HepG2 (cell line): ENCODE measurements at regions not wholly inside any gene's neighbourhood (a gene's known extent, or its start where the extent isn't known, plus 50 kb on each side); places are given as distances from the start of the nearest gene placed in this dataset.

ENCODE experiments used
- AHR ChIP-seq: IDR thresholded peaks from 2 replicates; pipeline ENCODE4 v1.6.1; 2018; ENCODE audit warnings: missing genetic modification reagents, missing compliant biosample characterization
- EHMT2 ChIP-seq: fragments of 200-600 bp; sonication (generic); IDR thresholded peaks from 2 replicates; pipeline ENCODE4 v1.7.0; 2017; ENCODE audit warnings: antibody characterized with exemption, low read depth, low read length, borderline replicate concordance
- HNRNPUL1 ChIP-seq: fragments of 200-400 bp; formaldehyde crosslinking; IDR thresholded peaks from 2 replicates; pipeline ENCODE4 v1.6.1; 2017; ENCODE audit warnings: low read depth, mild to moderate bottlenecking, low read length, moderate library complexity
- HOXA5 ChIP-seq: sonication (generic); formaldehyde crosslinking; IDR thresholded peaks from 2 replicates; pipeline ENCODE4 v1.4.0; 2020; ENCODE audit warnings: missing genetic modification reagents
- IRF2 ChIP-seq: IDR thresholded peaks from 2 replicates; pipeline ENCODE4 v1.6.1; 2018; ENCODE audit warnings: missing genetic modification reagents, missing compliant biosample characterization
- NCOA2 ChIP-seq: sonication (generic); formaldehyde crosslinking; IDR thresholded peaks from 2 replicates; pipeline ENCODE4 v1.8.0; 2022; ENCODE audit warnings: inconsistent platforms
- PHF8 ChIP-seq: sonication (generic); formaldehyde crosslinking; IDR thresholded peaks from 2 replicates; pipeline ENCODE4 v1.5.0; 2020; ENCODE audit warnings: missing genetic modification reagents
- RAD51 ChIP-seq: fragments of 450-650 bp; IDR thresholded peaks from 2 replicates; pipeline ENCODE4 v1.6.1; 2016; ENCODE audit warnings: borderline replicate concordance
- TP53 ChIP-seq: sonication (generic); formaldehyde crosslinking; conservative IDR thresholded peaks from 2 replicates; pipeline ENCODE4 v1.4.0; 2020; ENCODE audit warnings: missing genetic modification reagents
- U2AF2 ChIP-seq: fragments of 200-400 bp; formaldehyde crosslinking; IDR thresholded peaks from 2 replicates; pipeline ENCODE4 v1.6.1; 2017; ENCODE audit warnings: low read depth, mild to moderate bottlenecking, low read length
- YEATS2 ChIP-seq: sonication (generic); formaldehyde crosslinking; IDR thresholded peaks from 2 replicates; pipeline ENCODE4 v1.4.0; 2020; ENCODE audit warnings: missing genetic modification reagents, borderline replicate concordance
- ZKSCAN8 ChIP-seq: IDR thresholded peaks from 2 replicates; pipeline ENCODE4 v1.6.1; 2016; ENCODE audit warnings: borderline replicate concordance, missing genetic modification reagents, missing compliant biosample characterization
- ZNF160 ChIP-seq: sonication (generic); formaldehyde crosslinking; IDR thresholded peaks from 2 replicates; pipeline ENCODE4 v1.8.0; 2022; ENCODE audit warnings: mild to moderate bottlenecking, inconsistent platforms, missing genetic modification reagents
- ZNF614 ChIP-seq: IDR thresholded peaks from 2 replicates; pipeline ENCODE4 v1.6.1; 2018; ENCODE audit warnings: missing biosample characterization, missing genetic modification reagents, inconsistent platforms, borderline replicate concordance
- ZNF841 ChIP-seq: sonication (generic); formaldehyde crosslinking; IDR thresholded peaks from 2 replicates; pipeline ENCODE4 v1.8.1; 2023; ENCODE audit warnings: missing genetic modification reagents, borderline replicate concordance
- TF ChIP-seq, protein P1 (sequence below): sonication (generic); formaldehyde crosslinking; IDR thresholded peaks from 2 replicates; pipeline ENCODE4 v1.8.1; 2023; ENCODE audit warnings: missing genetic modification reagents, mild to moderate bottlenecking, borderline replicate concordance
- TF ChIP-seq, protein P2 (sequence below): sonication (generic); formaldehyde crosslinking; conservative IDR thresholded peaks from 2 replicates; pipeline ENCODE4 v1.8.0; 2022; ENCODE audit warnings: low read depth, missing genetic modification reagents
- TF ChIP-seq, protein P3 (sequence below): sonication (generic); formaldehyde crosslinking; IDR thresholded peaks from 2 replicates; pipeline ENCODE4 v1.5.1; 2020; ENCODE audit warnings: missing genetic modification reagents, mild to moderate bottlenecking, borderline replicate concordance
- TF ChIP-seq, protein P4 (sequence below): sonication (generic); formaldehyde crosslinking; IDR thresholded peaks from 2 replicates; pipeline ENCODE4 v1.4.0; 2020; ENCODE audit warnings: missing genetic modification reagents
- TF ChIP-seq, protein P5 (sequence below): sonication (generic); formaldehyde crosslinking; conservative IDR thresholded peaks from 2 replicates; pipeline ENCODE4 v1.5.0; 2020; ENCODE audit warnings: missing genetic modification reagents

DNA sequence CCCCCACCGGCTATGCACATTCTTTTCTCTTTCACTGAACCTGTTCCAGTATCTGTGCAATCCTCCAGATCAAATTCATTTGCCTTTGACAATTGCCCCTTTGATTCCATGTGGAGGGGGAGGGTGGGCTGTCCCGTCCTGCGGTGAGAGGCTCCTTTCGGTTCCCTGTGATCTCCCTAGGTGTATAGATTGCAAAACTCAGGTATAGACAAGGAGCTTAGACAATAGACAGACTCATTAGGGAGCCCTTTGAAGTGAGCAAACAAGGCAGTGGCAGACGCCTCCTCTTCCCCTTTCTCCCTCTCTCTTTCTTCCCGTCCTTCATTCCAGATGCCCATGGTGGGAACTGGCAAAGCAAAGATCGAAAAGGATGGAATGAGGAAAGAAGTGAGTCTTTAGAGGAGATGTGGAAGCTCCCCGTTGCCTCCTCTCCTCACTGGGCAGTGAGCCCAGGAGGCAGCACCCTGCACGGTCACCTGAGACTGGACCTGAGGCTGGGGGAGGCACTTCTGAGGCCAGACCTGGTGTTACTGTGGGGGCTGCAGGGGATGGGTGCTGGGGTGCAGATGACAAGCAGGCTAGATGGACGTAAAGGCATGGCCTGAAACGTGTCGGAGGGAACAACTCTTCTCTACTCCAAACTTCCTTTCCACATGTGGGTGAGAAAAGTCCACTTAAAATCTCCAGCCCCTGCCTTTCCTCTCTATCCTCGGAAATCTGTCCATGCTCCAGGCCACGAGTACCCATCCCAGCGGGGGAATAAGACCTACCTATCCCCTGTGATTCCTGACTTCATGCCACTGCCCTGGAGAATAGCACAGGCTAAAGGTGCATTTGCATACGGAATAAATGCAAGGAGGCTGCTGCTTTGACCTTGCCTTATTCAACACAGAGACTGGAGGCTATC, 256.6 kb upstream of the FOXQ1 start (continued):
- TF ChIP-seq YEATS2 (peak; percentile 48; the same call in 1 of the 2 replicates), TP53 (CRISPR knock-in tag) (peak; percentile 78; the same call in 1 of the 2 replicates), ZNF160 (CRISPR knock-in tag) (no peak), ZKSCAN8 (CRISPR knock-in tag) (peak; percentile 92; the same call in 1 of the 2 replicates), PHF8 (CRISPR knock-in tag) (no peak; the same call in 1 of the 2 replicates), HOXA5 (0 out of 2 replicates have a peak, but pooled peaks have one; percentile 49), AHR (CRISPR knock-in tag) (peak; percentile 50), HNRNPUL1 (0 out of 2 replicates have a peak, but pooled peaks have one; percentile 23), RAD51 (no peak), IRF2 (peak; percentile 85; the same call in 1 of the 2 replicates), ZNF614 (CRISPR knock-in tag) (peak; percentile 84), U2AF2 (no peak), NCOA2 (peak; percentile 100), ZNF841 (CRISPR knock-in tag) (no peak), EHMT2 (peak; percentile 61; the same call in 1 of the 2 replicates)
- TF ChIP-seq, protein P1, sequence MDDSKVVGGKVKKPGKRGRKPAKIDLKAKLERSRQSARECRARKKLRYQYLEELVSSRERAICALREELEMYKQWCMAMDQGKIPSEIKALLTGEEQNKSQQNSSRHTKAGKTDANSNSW (CRISPR knock-in tag), result no peak
- TF ChIP-seq, protein P2, sequence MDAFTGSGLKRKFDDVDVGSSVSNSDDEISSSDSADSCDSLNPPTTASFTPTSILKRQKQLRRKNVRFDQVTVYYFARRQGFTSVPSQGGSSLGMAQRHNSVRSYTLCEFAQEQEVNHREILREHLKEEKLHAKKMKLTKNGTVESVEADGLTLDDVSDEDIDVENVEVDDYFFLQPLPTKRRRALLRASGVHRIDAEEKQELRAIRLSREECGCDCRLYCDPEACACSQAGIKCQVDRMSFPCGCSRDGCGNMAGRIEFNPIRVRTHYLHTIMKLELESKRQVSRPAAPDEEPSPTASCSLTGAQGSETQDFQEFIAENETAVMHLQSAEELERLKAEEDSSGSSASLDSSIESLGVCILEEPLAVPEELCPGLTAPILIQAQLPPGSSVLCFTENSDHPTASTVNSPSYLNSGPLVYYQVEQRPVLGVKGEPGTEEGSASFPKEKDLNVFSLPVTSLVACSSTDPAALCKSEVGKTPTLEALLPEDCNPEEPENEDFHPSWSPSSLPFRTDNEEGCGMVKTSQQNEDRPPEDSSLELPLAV (CRISPR knock-in tag), result no peak
- TF ChIP-seq, protein P3, sequence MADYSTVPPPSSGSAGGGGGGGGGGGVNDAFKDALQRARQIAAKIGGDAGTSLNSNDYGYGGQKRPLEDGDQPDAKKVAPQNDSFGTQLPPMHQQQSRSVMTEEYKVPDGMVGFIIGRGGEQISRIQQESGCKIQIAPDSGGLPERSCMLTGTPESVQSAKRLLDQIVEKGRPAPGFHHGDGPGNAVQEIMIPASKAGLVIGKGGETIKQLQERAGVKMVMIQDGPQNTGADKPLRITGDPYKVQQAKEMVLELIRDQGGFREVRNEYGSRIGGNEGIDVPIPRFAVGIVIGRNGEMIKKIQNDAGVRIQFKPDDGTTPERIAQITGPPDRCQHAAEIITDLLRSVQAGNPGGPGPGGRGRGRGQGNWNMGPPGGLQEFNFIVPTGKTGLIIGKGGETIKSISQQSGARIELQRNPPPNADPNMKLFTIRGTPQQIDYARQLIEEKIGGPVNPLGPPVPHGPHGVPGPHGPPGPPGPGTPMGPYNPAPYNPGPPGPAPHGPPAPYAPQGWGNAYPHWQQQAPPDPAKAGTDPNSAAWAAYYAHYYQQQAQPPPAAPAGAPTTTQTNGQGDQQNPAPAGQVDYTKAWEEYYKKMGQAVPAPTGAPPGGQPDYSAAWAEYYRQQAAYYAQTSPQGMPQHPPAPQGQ, result no peak
- TF ChIP-seq, protein P4, sequence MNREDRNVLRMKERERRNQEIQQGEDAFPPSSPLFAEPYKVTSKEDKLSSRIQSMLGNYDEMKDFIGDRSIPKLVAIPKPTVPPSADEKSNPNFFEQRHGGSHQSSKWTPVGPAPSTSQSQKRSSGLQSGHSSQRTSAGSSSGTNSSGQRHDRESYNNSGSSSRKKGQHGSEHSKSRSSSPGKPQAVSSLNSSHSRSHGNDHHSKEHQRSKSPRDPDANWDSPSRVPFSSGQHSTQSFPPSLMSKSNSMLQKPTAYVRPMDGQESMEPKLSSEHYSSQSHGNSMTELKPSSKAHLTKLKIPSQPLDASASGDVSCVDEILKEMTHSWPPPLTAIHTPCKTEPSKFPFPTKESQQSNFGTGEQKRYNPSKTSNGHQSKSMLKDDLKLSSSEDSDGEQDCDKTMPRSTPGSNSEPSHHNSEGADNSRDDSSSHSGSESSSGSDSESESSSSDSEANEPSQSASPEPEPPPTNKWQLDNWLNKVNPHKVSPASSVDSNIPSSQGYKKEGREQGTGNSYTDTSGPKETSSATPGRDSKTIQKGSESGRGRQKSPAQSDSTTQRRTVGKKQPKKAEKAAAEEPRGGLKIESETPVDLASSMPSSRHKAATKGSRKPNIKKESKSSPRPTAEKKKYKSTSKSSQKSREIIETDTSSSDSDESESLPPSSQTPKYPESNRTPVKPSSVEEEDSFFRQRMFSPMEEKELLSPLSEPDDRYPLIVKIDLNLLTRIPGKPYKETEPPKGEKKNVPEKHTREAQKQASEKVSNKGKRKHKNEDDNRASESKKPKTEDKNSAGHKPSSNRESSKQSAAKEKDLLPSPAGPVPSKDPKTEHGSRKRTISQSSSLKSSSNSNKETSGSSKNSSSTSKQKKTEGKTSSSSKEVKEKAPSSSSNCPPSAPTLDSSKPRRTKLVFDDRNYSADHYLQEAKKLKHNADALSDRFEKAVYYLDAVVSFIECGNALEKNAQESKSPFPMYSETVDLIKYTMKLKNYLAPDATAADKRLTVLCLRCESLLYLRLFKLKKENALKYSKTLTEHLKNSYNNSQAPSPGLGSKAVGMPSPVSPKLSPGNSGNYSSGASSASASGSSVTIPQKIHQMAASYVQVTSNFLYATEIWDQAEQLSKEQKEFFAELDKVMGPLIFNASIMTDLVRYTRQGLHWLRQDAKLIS, result no peak; the same call in none of the 2 replicates
- TF ChIP-seq, protein P5, sequence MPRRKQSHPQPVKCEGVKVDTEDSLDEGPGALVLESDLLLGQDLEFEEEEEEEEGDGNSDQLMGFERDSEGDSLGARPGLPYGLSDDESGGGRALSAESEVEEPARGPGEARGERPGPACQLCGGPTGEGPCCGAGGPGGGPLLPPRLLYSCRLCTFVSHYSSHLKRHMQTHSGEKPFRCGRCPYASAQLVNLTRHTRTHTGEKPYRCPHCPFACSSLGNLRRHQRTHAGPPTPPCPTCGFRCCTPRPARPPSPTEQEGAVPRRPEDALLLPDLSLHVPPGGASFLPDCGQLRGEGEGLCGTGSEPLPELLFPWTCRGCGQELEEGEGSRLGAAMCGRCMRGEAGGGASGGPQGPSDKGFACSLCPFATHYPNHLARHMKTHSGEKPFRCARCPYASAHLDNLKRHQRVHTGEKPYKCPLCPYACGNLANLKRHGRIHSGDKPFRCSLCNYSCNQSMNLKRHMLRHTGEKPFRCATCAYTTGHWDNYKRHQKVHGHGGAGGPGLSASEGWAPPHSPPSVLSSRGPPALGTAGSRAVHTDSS (CRISPR knock-in tag), result no peak
